ENCODE measurements at regions not wholly inside any gene's neighbourhood (a gene's known extent, or its start where the extent isn't known, plus 50 kb on each side); places are given as distances from the start of the nearest gene placed in this dataset.
"Not testable (repeated sequence)": the region's sequence is repeated elsewhere in the genome, so short reads cannot be mapped to it uniquely, and the experiment has no call there.

- no peak overlapping the region for H3K4me3 ChIP-seq (ENCODE audit: low read depth, poor library complexity, severe bottlenecking)
- WGBS, 2 donors: 0% methylated on average over 1 of the region's 1 CpG
- no peak for TF ChIP-seq CTCF (IDR thresholded peaks at IDR 0.05)
- no peak for TF ChIP-seq POLR2A (IDR thresholded peaks at IDR 0.05)
- no peak for DNase-seq (ENCODE audit: low spot score in 2 of 2)
- intact Hi-C loops (cut with DNase I; ENCODE audit: low total_unique reads): no loop called here
These were observed 412.4 kb upstream of the CAMK1G start for GRCh38 chr1:209171151-209171550.

DNA sequence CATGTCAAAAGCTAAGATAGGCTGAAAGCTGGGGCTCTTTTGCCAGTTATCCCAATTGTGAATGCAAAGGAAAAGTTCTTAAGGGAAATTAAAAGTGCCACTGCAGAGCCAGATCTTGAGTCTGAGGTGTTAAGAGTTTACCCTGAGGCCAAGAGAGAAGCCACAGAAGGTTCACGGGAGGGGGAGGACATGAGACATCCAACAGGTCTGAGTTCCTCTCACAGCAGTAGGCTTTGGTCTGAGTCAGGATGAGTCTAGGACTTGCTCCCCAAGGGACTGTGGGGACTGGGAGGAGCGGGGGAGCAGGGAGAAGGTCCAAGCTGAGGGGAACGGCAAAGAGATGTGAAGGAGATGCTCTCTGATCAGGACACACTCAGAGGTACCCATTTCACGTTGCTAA lies 411.2 kb upstream of the CAMK1G start:
- intact Hi-C loops (cut with DNase I; ENCODE audit: low total_unique reads): no loop called here

GRCh38 chr1:209172792-209173542 lies 410.5 kb upstream of the CAMK1G start:
- intact Hi-C loops (cut with DNase I; ENCODE audit: low total_unique reads); H3K4me3 ChIP-seq (ENCODE audit: low read depth, poor library complexity, severe bottlenecking); DNase-seq (ENCODE audit: low spot score in 2 of 2): not testable (repeated sequence)
- WGBS, 2 donors: 94% methylated on average over 15 to 26 of the region's 31 CpGs

More for the DNA sequence above, 411.2 kb upstream of the CAMK1G start:
- WGBS, 2 donors: 79 to 80% methylated on average over 4 of the region's 4 CpGs
- DNase-seq (ENCODE audit: low spot score in 2 of 2): no peak
- no peak for TF ChIP-seq POLR2A (IDR thresholded peaks at IDR 0.05)
- TF ChIP-seq CTCF (IDR thresholded peaks at IDR 0.05): no peak
- no peak overlapping the region for H3K4me3 ChIP-seq (ENCODE audit: low read depth, poor library complexity, severe bottlenecking)

DNA sequence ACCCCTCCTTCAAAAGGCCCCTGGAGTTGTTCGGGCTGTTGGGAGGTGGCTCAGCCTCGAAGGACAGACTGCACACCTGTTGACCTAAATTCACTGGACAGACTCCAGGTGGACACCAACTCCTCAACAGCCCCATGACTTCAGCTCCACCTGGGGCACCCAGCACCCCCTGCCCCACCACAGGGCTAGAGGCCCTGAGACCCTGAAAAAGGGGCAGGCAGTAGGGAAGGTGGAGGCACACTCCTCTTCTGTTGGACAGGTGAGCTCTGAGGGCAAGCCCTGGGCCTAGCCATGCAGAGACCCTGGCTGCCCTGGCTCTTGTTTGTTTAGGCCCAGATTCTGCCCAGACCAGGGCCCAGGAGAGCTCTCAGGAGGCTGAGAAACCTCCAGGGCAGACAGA lies 409.7 kb upstream of the CAMK1G start:
- H3K4me3 ChIP-seq (ENCODE audit: low read depth, poor library complexity, severe bottlenecking); DNase-seq (ENCODE audit: low spot score in 2 of 2); intact Hi-C loops (cut with DNase I; ENCODE audit: low total_unique reads): not testable (repeated sequence)
- 83 to 100% methylated on average over 1 to 2 of the region's 2 CpGs for WGBS, 2 donors

DNA sequence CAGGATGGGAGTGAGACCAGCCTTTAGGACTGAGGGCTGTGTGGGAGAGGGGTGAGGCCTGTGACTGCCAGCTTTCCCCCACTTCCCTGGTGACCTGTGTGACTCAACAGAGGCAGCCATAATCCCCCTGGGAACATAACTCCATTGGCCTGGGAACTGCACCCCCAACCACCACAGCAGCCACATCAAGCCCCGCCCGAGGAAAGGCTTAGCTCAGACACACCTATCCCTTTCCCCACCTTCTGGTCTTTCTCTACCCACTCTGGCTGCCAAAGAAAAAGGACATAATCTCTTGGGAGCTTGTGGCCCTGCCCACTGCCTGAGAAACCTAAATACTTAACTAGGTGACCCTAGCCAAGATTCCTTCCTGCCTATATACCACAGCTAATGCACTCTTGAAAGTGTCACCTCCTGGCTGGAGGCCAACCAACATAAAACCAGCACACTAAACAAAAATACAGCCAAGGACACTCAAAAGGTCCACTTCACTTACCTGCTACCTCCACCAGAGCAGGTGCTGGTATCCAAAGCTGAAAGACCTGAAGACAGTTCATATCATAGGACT lies 406.6 kb upstream of the CAMK1G start:
- DNase-seq (ENCODE audit: low spot score in 2 of 2): no peak
- H3K4me3 ChIP-seq (ENCODE audit: low read depth, poor library complexity, severe bottlenecking): no peak overlapping the region
- TF ChIP-seq POLR2A (IDR thresholded peaks at IDR 0.05) (no peak), CTCF (IDR thresholded peaks at IDR 0.05) (no peak)
- intact Hi-C loops (cut with DNase I; ENCODE audit: low total_unique reads): no loop called here
- 95 to 100% methylated on average over 2 of the region's 2 CpGs for WGBS, 2 donors

GRCh38 chr1:209183195-209183594 lies 400.3 kb upstream of the CAMK1G start:
- no peak for TF ChIP-seq CTCF (IDR thresholded peaks at IDR 0.05)
- TF ChIP-seq POLR2A (IDR thresholded peaks at IDR 0.05): no peak
- no peak overlapping the region for H3K4me3 ChIP-seq (ENCODE audit: low read depth, poor library complexity, severe bottlenecking)
- no peak for DNase-seq (ENCODE audit: low spot score in 2 of 2)
- intact Hi-C loops (cut with DNase I; ENCODE audit: low total_unique reads): no loop called here
- 88 to 90% methylated on average over 1 of the region's 1 CpG for WGBS, 2 donors

- TF ChIP-seq CTCF (IDR thresholded peaks at IDR 0.05): no peak
- no peak for TF ChIP-seq POLR2A (IDR thresholded peaks at IDR 0.05)
- intact Hi-C loops (cut with DNase I; ENCODE audit: low total_unique reads): no loop called here
- no peak overlapping the region for H3K4me3 ChIP-seq (ENCODE audit: low read depth, poor library complexity, severe bottlenecking)
- 90 to 91% methylated on average over 3 of the region's 3 CpGs for WGBS, 2 donors
- no peak for DNase-seq (ENCODE audit: low spot score in 2 of 2)
These were observed 395.9 kb upstream of the CAMK1G start for GRCh38 chr1:209187589-209187988.

Data from lower leg skin (tissue), 4 donors.